ENCODE measurements at regions not wholly inside any gene's neighbourhood (a gene's known extent, or its start where the extent isn't known, plus 50 kb on each side); places are given as distances from the start of the nearest gene placed in this dataset.

DNA sequence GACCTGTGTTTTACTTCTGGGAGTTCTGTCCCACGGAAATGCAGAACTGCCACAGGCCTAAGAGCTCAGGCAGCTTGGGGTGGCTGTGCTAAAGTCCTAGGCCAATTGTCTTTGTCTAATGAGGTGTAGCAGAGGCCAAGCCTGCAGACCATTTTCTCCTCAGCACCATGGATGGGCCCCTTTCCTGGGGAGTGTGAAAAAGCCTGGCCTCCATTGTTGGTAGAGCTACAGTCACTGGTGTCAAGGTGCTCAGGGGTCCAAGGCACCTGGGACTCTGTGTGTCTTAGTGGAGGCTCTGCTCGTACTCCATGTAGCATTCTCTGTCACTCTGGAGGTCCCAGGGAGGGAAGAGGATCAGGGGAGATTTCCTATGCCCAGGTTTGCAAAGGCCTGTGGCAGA, 329.6 kb downstream of the SLITRK5 start:
- Mint-ChIP-seq H3K36me3 (ENCODE audit: low read depth, unreplicated experiment) (peaks cover 4% of the 10 kb centered on the region), H3K27me3 (ENCODE audit: unreplicated experiment) (peaks cover 1% of the 10 kb centered on the region), H3K9me3 (ENCODE audit: unreplicated experiment) (no peaks in the 10 kb centered on the region), H3K4me1 (ENCODE audit: unreplicated experiment) (no peaks in the 10 kb centered on the region), H3K4me3 (ENCODE audit: unreplicated experiment) (no peak overlapping the region), H3K27ac (ENCODE audit: unreplicated experiment) (no peak overlapping the region)
- DNase-seq (ENCODE audit: low spot score): no peak
- TF ChIP-seq, protein P1, sequence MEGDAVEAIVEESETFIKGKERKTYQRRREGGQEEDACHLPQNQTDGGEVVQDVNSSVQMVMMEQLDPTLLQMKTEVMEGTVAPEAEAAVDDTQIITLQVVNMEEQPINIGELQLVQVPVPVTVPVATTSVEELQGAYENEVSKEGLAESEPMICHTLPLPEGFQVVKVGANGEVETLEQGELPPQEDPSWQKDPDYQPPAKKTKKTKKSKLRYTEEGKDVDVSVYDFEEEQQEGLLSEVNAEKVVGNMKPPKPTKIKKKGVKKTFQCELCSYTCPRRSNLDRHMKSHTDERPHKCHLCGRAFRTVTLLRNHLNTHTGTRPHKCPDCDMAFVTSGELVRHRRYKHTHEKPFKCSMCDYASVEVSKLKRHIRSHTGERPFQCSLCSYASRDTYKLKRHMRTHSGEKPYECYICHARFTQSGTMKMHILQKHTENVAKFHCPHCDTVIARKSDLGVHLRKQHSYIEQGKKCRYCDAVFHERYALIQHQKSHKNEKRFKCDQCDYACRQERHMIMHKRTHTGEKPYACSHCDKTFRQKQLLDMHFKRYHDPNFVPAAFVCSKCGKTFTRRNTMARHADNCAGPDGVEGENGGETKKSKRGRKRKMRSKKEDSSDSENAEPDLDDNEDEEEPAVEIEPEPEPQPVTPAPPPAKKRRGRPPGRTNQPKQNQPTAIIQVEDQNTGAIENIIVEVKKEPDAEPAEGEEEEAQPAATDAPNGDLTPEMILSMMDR (IDR thresholded peaks at IDR 0.05; ENCODE audit: unreplicated experiment): no peak

DNA sequence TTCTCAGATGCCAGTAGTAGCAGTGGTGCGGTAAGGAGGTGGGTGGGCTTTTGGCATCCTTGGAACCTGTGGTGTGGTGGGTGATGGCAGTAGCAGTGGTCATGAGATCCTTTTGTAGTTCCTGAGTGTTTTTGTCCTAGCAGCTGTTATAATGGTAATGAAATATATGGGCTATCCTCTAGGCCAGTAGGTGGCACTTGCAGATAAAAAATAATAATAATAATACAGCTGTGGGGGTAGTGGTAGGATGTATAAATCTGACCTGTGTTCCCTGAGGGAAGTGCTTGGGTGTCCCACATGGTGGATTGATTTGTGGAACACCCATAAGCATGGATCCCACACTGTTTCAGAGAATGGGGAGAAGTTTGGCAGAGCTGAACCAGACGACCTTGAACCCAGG, 334.0 kb downstream of the SLITRK5 start:
- no peaks in the 10 kb centered on the region for H3K36me3 Mint-ChIP-seq (ENCODE audit: low read depth, unreplicated experiment)
- no peak overlapping the region for H3K27ac Mint-ChIP-seq (ENCODE audit: unreplicated experiment)
- no peak overlapping the region for H3K4me3 Mint-ChIP-seq (ENCODE audit: unreplicated experiment)
- no peaks in the 10 kb centered on the region for H3K9me3 Mint-ChIP-seq (ENCODE audit: unreplicated experiment)
- H3K4me1 Mint-ChIP-seq (ENCODE audit: unreplicated experiment): no peaks in the 10 kb centered on the region
- TF ChIP-seq, protein P1 (IDR thresholded peaks at IDR 0.05; ENCODE audit: unreplicated experiment): no peak
- DNase-seq (ENCODE audit: low spot score): no peak
- peaks cover 1% of the 10 kb centered on the region for H3K27me3 Mint-ChIP-seq (ENCODE audit: unreplicated experiment)

DNA sequence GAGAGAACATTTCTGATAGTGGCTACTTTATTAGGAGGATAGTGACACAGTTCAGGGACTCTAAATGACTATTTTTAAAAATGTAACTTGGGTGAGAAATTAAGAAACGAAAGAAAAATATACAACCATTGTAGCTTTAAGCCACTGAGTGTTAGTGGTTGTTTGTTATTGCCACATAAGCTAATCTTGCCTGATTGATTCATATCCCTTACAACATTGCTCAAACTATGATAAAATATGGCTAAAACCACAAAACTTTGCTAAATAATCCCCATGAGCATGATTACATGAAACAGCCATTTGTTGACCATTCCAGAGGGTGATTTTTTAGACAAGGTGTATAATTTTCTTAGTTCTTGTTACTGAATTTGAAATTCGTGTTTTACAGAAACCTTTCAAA, 343.4 kb downstream of the SLITRK5 start:
- TF ChIP-seq, protein P1 (IDR thresholded peaks at IDR 0.05; ENCODE audit: unreplicated experiment): no peak
- Mint-ChIP-seq H3K36me3 (ENCODE audit: low read depth, unreplicated experiment) (peaks cover 6% of the 10 kb centered on the region), H3K27ac (ENCODE audit: unreplicated experiment) (no peak overlapping the region), H3K27me3 (ENCODE audit: unreplicated experiment) (peaks cover 2% of the 10 kb centered on the region), H3K4me1 (ENCODE audit: unreplicated experiment) (peaks cover 3% of the 10 kb centered on the region), H3K4me3 (ENCODE audit: unreplicated experiment) (no peak overlapping the region), H3K9me3 (ENCODE audit: unreplicated experiment) (peaks cover 5% of the 10 kb centered on the region)
- DNase-seq (ENCODE audit: low spot score): no peak

DNA sequence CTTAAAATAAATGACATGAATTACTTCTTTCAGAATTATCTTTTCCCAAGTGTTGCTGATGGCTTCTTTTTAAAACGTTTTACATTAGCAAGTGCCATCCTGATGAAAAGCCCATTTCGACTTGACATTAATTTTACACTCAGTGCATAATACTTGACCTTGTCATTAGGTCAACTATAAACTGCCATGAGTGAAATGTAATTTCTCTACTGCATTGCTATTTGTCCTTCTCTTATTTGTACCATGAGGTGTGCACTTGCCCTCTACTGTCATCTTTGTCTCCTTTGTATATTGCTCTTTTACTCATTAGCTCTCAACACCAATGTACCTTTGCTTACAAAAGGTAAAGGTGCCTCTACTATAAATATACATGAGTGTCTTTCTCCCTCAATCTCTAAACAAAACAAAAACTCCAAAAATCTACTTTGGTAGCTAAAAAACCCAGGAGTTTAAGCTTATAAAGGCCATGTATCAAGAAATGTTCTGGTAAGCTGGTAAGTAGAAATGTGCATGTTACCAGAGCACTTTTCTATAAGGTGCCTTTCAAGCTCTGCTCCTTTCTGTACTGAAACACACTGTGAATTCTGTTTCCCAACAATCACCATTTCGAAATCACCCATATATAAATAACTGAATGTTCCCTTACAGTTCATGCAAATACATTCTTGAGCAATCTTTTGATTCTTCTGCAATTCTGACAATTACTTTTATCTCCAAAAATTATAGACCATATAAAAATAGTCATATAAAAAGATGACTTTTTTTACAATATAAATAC, 351.4 kb downstream of the SLITRK5 start:
- DNase-seq (ENCODE audit: low spot score): no peak
- TF ChIP-seq, protein P1 (IDR thresholded peaks at IDR 0.05; ENCODE audit: unreplicated experiment): no peak
- Mint-ChIP-seq H3K4me1 (ENCODE audit: unreplicated experiment) (no peaks in the 10 kb centered on the region), H3K36me3 (ENCODE audit: low read depth, unreplicated experiment) (peaks cover 6% of the 10 kb centered on the region), H3K9me3 (ENCODE audit: unreplicated experiment) (peaks cover 5% of the 10 kb centered on the region), H3K4me3 (ENCODE audit: unreplicated experiment) (no peak overlapping the region), H3K27me3 (ENCODE audit: unreplicated experiment) (no peaks in the 10 kb centered on the region), H3K27ac (ENCODE audit: unreplicated experiment) (no peak overlapping the region)

DNA sequence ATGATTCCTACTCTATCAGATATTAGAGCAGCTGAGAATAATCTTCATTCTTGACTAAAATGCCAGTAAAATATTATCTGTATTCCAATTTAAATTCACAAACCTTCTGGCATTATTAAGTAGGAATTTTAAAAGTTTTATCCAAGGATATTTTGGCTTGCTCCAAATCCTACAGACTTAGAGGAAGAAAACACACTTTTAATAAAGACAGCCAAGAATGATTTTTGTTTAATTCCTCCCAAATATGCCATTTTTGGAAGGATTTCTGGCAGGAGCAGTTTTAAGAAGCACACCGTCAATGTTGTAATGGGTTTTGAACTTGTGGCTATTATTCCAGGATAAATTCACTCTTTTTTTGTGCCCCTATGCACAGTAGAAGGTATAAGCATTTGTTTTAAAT, 355.1 kb downstream of the SLITRK5 start:
- Mint-ChIP-seq H3K27me3 (ENCODE audit: unreplicated experiment) (no peaks in the 10 kb centered on the region), H3K4me1 (ENCODE audit: unreplicated experiment) (no peaks in the 10 kb centered on the region), H3K36me3 (ENCODE audit: low read depth, unreplicated experiment) (no peaks in the 10 kb centered on the region), H3K27ac (ENCODE audit: unreplicated experiment) (no peak overlapping the region), H3K9me3 (ENCODE audit: unreplicated experiment) (no peaks in the 10 kb centered on the region), H3K4me3 (ENCODE audit: unreplicated experiment) (no peak overlapping the region)
- TF ChIP-seq, protein P1 (IDR thresholded peaks at IDR 0.05; ENCODE audit: unreplicated experiment): no peak
- DNase-seq (ENCODE audit: low spot score): no peak
